GM04503 (cell line): ENCODE measurements at regions not wholly inside any gene's neighbourhood (a gene's known extent, or its start where the extent isn't known, plus 50 kb on each side); places are given as distances from the start of the nearest gene placed in this dataset.

ENCODE experiments used
- DNase-seq: peaks from one replicate; pipeline ENCODE4 v3.0.0-alpha.2; 2012; ENCODE audit warnings: low read depth

GRCh38 chr2:120567128-120567527 lies 168.5 kb upstream of the GLI2 start:
- DNase-seq, result no peak

- no peak for DNase-seq
Measured at GRCh38 chr2:120568089-120568974, 167.3 kb upstream of the GLI2 start.

- DNase-seq, result no peak
Measured at GRCh38 chr2:120568975-120569268, 166.7 kb upstream of the GLI2 start.

- DNase-seq, result no peak
Measured at GRCh38 chr2:120570001-120570400, 165.7 kb upstream of the GLI2 start.

- no peak for DNase-seq
Measured at GRCh38 chr2:120570546-120570945, 165.1 kb upstream of the GLI2 start.

- DNase-seq, result no peak
Measured at GRCh38 chr2:120571015-120571728, 164.5 kb upstream of the GLI2 start.

GRCh38 chr2:120572226-120572625 lies 163.4 kb upstream of the GLI2 start:
- DNase-seq, result no peak

- no peak for DNase-seq
Measured at GRCh38 chr2:120574620-120575019, 161.0 kb upstream of the GLI2 start.

GRCh38 chr2:120575966-120576365 lies 159.7 kb upstream of the GLI2 start:
- no peak for DNase-seq

GRCh38 chr2:120576509-120577474 lies 158.9 kb upstream of the GLI2 start:
- no peak for DNase-seq

GRCh38 chr2:120577721-120578295 lies 157.9 kb upstream of the GLI2 start:
- no peak for DNase-seq

- DNase-seq, result no peak
Measured at GRCh38 chr2:120578576-120579352, 156.9 kb upstream of the GLI2 start.

- DNase-seq, result no peak
Measured at GRCh38 chr2:120579916-120580685, 155.6 kb upstream of the GLI2 start.

GRCh38 chr2:120580709-120581108 lies 155.0 kb upstream of the GLI2 start:
- DNase-seq, result no peak

GRCh38 chr2:120583121-120583520 lies 152.5 kb upstream of the GLI2 start:
- no peak for DNase-seq

- DNase-seq, result no peak
Measured at GRCh38 chr2:120583851-120584570, 151.7 kb upstream of the GLI2 start.

GRCh38 chr2:120586507-120587278 lies 149.0 kb upstream of the GLI2 start:
- DNase-seq, result no peak

- no peak for DNase-seq
Measured at GRCh38 chr2:120587279-120587996, 148.2 kb upstream of the GLI2 start.
